ENCODE measurements at regions not wholly inside any gene's neighbourhood (a gene's known extent, or its start where the extent isn't known, plus 50 kb on each side); places are given as distances from the start of the nearest gene placed in this dataset.

DNA sequence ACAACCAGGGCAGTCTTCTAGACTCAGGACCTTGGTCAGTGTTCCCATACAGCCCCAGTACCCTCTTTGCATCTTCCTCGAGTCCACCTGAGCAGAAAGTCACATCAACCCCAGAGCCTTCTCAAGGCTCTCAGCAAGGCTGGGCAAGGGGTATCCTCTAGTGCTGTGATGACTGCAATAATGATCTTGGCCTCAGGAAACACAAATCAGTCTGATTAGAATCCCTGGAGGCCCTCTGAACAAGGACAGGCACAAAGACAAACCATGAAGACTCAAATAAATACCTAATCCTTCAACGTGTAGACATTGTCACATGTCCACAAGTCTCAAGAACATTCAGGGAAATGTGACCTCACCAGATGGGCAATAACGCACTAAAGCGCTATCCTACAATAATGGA is 468.2 kb downstream of the TBC1D4 start:
- no peak for TF ChIP-seq SPI1 (IDR thresholded peaks at IDR 0.05; ENCODE audit: borderline replicate concordance, insufficient read depth, low read depth, low read length)
- TF ChIP-seq CREB1 (IDR thresholded peaks at IDR 0.05; ENCODE audit: low read depth) = no peak
- TF ChIP-seq BHLHE40 (IDR thresholded peaks at IDR 0.05; ENCODE audit: borderline replicate concordance in 1 of 2, low read depth in 2 of 2, low read length in 1 of 2) = no peak
- TF ChIP-seq, protein P1, sequence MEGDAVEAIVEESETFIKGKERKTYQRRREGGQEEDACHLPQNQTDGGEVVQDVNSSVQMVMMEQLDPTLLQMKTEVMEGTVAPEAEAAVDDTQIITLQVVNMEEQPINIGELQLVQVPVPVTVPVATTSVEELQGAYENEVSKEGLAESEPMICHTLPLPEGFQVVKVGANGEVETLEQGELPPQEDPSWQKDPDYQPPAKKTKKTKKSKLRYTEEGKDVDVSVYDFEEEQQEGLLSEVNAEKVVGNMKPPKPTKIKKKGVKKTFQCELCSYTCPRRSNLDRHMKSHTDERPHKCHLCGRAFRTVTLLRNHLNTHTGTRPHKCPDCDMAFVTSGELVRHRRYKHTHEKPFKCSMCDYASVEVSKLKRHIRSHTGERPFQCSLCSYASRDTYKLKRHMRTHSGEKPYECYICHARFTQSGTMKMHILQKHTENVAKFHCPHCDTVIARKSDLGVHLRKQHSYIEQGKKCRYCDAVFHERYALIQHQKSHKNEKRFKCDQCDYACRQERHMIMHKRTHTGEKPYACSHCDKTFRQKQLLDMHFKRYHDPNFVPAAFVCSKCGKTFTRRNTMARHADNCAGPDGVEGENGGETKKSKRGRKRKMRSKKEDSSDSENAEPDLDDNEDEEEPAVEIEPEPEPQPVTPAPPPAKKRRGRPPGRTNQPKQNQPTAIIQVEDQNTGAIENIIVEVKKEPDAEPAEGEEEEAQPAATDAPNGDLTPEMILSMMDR (IDR thresholded peaks at IDR 0.05 in 2 of 3, conservative IDR thresholded peaks at IDR 0.05 in 1 of 3; ENCODE audit: control insufficient read depth in 2 of 3, extremely low read depth in 1 of 3, insufficient read depth in 1 of 3, low read depth in 3 of 3, low read length in 3 of 3) = no peak
- no peak for TF ChIP-seq NR2C2 (IDR thresholded peaks at IDR 0.05; ENCODE audit: borderline replicate concordance, control insufficient read depth, insufficient read length, low read depth)
- TF ChIP-seq, protein P2, sequence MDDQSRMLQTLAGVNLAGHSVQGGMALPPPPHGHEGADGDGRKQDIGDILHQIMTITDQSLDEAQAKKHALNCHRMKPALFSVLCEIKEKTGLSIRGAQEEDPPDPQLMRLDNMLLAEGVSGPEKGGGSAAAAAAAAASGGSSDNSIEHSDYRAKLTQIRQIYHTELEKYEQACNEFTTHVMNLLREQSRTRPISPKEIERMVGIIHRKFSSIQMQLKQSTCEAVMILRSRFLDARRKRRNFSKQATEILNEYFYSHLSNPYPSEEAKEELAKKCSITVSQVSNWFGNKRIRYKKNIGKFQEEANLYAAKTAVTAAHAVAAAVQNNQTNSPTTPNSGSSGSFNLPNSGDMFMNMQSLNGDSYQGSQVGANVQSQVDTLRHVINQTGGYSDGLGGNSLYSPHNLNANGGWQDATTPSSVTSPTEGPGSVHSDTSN (IDR thresholded peaks at IDR 0.05; ENCODE audit: insufficient replicate concordance, low read depth, low read length) = no peak
- no peak for TF ChIP-seq MYC (IDR thresholded peaks at IDR 0.05; ENCODE audit: insufficient read depth, insufficient read length, insufficient replicate concordance, low read length, severe bottlenecking)
- TF ChIP-seq TAF1 (IDR thresholded peaks at IDR 0.05; ENCODE audit: borderline replicate concordance, low read depth, low read length) = no peak
